ENCODE measurements at regions not wholly inside any gene's neighbourhood (a gene's known extent, or its start where the extent isn't known, plus 50 kb on each side); places are given as distances from the start of the nearest gene placed in this dataset.
"Not testable (repeated sequence)": the region's sequence is repeated elsewhere in the genome, so short reads cannot be mapped to it uniquely, and the experiment has no call there.

- TF ChIP-seq CTBP1 (IDR thresholded peaks at IDR 0.05; ENCODE audit: borderline replicate concordance); SP1 (IDR thresholded peaks at IDR 0.05); HDGF (IDR thresholded peaks at IDR 0.05; ENCODE audit: borderline replicate concordance); FOXM1 (IDR thresholded peaks at IDR 0.05; ENCODE audit: borderline replicate concordance); BHLHE40 (IDR thresholded peaks at IDR 0.05; ENCODE audit: borderline replicate concordance); ARNT (IDR thresholded peaks at IDR 0.05); ZNF384 (IDR thresholded peaks at IDR 0.05); NFRKB (IDR thresholded peaks at IDR 0.05); ELF4 (IDR thresholded peaks at IDR 0.05); PKNOX1 (IDR thresholded peaks at IDR 0.05); LEF1 (IDR thresholded peaks at IDR 0.05; ENCODE audit: borderline replicate concordance); SUZ12 (IDR thresholded peaks at IDR 0.05); L3MBTL2 (conservative IDR thresholded peaks at IDR 0.05): not testable (repeated sequence)
Measured at GRCh38 chr21:28563933-28564332, 428.7 kb downstream of the LTN1 start.

Data from HEK293T (cell line).